Stimulated activated CD4-positive, alpha-beta T cell treated with anti-CD3 and anti-CD28 coated beads, Interleukin-15, amount 100 ng/mL, for 24 hours (primary cell): ENCODE measurements at regions not wholly inside any gene's neighbourhood (a gene's known extent, or its start where the extent isn't known, plus 50 kb on each side); places are given as distances from the start of the nearest gene placed in this dataset.

Source experiments
- DNase-seq: peaks from one replicate; pipeline ENCODE4 v3.0.0-alpha.2; 2020

DNA sequence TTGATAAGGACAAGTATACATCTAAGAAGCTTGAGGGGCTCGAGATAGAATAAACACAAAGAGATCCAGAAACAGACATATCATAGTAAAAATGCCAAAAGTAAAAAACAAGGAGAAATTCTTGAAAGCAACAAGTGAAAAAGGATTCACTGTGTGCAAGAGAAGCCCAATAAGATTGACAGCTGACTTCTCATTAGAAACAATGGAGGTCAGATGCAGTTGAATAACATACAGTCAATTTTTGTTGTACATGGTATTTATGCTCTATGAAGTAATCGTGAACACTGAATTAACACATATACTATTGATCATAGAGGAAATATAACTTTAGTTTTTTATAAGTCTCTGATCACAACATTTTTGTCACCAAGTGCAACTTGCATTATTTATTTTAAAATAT lies 982.8 kb upstream of the SORCS1 start:
- no peak for DNase-seq

DNA sequence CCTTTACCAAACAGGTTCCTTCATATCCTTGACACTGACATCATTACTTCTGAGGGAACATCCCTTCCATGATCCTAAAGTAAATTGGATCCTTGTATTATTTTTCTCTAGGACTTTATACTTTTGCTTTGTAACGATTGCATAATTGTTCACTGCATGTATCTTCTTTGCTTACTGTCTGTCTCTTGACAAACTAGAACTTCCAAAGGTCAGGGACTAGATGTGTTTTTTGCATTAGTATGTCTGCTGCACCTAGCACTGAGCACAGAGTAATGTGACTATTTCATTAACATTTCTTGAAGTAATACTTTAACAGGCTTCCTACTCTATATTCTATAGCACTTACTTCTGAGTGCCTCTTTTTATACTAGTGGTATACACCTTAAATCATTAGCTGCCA lies 976.6 kb upstream of the SORCS1 start:
- no peak for DNase-seq

DNA sequence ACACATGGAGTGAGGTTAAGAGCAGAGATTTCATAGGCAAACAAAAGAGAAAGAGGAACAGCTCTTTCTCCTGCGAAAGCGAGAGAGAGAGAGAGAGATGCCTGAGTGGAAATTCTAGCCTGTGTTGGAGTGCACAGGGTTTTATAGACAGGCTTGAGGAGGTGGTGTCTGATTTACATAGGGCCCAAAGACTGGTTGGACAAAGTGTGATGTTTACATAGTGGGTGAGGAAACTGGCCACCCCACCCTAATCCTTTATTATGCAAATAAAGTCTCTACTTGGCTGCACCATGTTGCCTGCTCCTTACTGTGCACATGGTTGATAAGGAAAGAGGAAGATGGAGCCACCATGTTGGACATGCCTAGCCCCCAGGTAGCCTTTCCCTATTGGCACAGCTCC lies 967.8 kb upstream of the SORCS1 start:
- no peak for DNase-seq

DNA sequence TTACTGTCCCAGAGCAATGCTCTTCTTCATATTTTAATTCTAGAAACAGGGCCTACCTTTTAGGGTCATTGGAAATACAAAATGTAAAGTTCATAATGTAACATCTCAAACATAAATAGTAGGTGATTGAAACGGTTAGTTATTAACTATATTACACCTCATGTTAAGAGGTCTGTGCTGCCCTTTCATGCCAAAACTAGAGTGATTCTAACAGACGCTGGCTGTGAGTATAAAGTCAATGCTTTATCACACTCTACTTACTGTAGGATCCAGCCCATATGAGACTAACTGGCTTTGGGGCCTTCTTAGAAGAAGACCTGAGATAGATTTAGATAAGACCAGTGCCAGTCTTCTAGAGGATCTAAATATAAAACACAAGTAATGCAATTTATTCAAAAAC lies 966.1 kb upstream of the SORCS1 start:
- DNase-seq: no peak

DNA sequence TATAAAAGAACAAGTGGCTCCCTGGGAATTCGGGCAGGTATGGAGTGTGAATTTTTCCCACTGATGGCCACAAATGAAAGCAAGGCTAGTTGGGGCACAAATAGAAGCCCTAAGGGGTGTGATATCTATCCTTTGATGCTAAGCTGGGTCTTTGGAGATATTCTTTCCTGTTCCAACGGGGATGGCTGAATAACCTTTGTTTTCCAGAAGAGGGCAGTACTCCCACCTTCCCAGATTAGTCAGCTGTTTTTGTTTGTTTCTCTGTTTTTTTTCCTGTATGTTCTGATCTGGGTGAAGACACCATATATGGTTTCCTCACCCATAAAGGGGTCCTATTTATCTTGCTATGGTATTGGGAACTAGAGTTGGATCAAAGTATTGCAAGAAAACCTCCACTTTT lies 947.7 kb upstream of the SORCS1 start:
- DNase-seq: no peak

DNA sequence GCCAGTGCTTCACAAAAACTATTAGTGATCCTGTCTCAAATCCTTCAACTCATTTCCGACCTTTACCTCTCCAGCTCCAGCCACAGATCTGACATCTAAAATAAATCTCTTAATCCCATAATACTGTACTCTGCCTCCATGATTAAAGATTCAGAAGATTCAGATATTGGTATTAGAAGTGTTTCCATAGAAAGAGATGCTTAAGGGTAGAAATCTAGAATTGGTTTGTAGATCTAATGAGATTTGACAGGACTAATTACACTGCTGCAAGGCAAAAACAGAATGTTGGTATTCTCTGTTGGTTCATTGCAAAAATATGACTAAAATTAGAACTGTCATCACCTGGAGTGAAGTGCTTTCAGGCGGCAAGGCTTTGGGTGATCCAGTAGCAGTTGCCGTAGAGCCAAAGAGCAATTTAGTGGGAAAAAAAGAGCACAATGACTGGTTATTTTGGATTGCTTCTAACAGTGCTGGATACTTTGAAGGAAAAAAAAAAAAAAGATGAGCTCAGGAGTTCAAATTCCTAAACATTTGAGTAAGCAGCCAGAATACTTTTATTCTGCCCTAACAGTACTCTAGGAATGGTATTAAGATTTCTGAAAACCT lies 940.1 kb upstream of the SORCS1 start:
- DNase-seq: no peak

DNA sequence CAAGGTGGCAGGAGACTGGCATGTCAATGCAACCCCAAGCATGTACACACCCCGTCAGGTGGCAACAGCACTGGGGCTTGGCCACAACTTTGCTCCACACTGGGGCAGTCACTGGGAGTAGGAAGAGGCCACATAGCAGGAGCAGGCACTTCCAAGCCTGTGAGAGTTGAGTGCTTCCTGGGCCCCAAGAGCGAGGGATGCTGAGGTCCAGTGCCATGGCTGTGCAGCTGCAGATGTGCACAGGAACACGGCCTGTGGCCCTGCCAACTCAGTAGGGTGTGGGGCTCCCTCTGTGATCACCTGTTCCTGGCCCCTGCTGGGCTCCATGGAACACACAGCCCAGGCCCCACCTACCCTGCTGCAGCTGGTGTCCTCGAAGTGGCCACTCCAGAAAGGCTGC lies 932.8 kb upstream of the SORCS1 start:
- no peak for DNase-seq

DNA sequence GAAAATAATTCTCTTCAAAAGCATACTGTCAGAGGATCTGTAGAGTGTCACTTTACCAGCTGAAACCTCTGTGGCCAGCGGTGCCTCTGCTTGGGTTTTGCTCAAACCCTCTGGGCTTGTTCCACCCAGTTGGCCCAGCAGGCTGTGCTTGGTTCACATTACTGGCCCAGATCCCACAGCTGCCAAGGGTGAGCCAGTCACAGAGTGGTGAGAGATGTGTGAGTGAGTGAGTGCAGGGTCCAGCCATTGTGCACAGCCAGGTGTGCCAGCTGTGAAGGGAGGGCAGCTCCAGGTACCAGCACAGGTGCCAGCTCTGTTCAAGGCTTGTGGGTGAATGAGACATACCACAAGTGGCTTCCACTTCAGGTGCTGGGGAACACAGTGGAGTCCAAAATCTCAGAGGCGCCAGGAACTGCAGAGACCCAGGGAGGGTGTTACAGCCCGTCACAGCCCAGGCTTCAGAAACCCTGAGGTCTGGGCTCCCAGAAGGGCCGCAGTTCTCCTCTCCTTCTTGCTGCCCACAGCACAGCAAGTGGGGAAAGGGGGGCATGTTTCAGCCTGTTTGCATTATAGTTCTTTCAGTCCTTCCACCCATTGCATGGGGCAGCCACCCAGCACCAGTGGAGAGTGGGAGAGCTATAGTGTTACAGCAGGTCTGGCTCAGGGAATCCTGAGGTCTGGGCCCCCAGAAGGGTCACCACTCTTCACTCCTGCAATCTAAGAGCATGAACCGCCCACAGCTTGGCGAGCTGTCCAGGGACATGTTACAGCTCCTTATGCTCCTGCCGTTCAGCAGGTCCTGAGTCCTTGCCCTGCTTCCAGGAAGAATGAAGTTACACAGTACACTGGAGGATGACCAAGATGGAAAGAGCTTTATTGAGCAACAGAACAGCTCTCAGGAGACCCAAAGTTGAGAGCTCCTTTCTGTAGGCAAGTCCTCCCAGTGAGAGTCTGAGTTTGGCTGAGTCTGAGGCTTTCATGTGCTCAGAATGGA lies 931.7 kb upstream of the SORCS1 start:
- no peak for DNase-seq

DNA sequence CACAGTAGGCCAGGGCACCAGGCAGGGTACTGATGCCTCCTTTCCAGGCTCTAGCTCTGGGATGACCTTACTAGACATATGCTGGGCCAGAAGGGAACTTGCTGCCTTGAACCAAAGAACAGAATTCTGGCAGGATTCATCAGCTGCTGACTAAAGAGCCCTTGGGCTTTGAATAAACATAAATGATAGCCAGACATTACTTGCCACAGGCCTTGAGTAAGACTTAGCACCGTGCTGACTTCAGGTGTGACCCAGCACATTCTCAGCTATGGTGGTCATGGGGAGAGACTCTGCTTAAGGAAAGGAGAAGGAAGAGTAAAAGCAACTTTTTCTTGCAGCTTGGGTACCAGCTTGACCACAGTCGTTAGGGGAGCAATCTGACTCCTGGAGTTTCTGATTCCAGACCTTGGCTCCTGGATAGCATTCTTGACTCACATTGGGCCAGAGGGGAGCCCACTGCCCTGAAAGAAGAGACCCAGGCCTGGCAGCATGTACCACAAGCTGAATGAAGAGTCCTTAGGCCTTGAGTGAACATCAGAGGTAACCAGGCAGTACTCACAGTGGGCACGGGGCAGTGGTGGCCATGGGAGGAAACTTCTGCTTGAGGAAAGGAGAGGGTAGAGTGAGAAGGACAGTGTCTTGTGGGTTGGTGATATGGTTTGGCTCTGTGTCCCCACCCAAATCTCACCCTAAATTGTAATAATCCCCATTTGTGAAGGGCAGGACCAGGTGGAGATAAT lies 926.1 kb upstream of the SORCS1 start:
- DNase-seq: no peak

DNA sequence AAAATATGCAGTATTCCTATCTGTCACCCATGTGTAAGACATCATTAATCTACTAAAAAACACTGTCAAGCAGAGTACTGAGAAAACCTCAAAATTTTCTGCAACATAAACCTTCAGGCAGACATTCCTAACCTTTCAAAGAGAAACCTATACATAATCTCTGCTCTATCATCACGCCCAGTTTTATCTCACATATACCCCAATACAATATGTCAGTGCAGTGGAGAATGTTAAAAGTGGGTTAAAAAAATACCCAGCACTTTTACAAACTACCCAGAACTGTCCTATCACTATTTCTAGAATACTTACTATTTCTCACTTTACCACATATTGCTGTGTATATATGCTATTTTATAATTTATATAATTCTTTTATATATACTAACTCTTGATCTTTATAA lies 922.0 kb upstream of the SORCS1 start:
- DNase-seq: no peak

DNA sequence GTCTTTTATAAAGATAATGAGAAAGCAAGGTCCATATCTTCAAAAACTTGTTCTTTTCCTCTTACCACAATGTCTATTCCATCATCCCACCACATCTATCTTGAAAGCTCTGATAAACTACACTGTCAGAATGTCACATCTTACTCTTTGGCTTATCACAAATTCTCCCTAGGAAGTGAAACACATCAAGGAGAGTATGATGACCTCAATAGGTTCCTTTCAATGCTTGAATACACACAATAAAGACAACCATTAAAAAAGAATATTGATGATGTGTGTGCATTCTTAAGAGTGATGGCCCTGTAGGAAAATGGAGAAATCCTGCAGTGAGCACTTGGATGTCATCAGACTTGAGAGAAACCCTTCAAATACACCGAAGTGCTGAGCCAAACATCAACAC lies 918.1 kb upstream of the SORCS1 start:
- DNase-seq: no peak

DNA sequence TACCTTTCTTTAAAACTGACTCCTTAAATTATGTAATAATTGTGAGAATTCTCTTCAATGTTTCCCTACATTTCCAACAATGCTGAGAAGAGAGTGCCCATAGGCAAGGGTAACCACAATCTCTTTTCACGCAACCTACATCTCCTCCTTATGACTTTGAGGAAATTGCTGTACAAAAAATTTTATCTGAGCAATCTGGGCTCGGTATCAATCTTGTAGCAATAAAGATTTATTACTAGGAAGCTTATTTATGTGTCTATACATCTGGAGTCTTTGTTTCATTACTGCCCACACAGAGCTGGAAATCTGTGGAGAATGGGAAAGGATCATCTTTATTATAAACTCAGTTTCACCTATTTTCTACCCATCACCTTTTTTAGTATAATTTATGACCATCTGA lies 913.8 kb upstream of the SORCS1 start:
- no peak for DNase-seq

DNA sequence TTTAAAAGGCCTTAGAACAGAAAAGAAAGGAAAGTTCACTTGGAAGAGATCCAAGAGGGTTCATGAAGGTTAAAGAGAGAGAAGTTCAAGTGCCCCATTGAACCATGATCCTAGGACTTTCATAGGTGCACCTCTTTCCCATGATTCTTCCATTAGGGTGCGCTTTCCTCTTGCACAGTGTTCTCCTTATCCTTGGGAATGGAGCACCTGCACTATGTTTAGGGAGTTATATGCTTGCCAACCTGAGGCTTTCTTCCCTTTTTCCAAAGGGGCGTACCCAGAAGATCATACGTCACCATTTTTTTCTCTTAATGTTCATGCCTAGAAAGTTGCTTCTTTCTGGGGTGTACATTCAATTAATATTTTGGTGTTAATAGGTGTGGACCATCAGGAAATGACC lies 908.0 kb upstream of the SORCS1 start:
- no peak for DNase-seq

DNA sequence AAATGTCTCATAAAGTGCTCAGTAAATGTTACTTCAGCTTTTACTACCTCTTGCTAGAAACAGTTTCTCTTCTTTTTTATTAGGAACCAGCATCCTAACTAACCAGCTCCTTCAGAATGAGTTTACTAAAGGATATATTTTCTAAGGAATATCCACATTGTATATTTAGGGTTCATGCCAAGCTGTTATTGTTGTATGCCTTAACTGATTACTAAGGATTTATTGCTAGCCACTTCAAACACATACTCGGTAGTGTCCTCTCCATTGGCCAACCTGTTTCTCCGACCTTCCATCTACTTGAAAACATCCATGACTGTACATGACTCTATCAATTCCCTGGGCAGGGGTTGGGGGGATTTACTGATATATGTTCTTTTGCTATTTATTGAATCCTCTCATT lies 906.3 kb upstream of the SORCS1 start:
- DNase-seq: no peak

DNA sequence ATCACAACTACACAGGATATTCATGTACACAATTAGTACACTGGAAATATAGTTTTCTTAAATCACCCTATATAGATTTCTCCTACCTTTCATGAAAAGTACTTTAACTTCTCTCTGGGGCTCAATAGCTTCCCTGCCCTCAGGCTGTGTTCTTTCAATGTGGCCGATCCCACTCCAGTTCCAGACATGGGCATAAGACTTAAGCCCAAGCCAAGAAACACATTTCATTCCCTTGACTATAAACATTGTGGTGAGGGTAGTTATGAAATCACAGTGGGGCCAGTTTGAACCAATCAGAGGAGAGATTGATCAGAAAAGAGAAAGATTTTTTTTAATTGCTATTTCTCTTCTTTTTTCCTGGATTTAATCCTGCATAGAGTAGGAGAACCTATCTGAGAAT lies 904.6 kb upstream of the SORCS1 start:
- DNase-seq: no peak

DNA sequence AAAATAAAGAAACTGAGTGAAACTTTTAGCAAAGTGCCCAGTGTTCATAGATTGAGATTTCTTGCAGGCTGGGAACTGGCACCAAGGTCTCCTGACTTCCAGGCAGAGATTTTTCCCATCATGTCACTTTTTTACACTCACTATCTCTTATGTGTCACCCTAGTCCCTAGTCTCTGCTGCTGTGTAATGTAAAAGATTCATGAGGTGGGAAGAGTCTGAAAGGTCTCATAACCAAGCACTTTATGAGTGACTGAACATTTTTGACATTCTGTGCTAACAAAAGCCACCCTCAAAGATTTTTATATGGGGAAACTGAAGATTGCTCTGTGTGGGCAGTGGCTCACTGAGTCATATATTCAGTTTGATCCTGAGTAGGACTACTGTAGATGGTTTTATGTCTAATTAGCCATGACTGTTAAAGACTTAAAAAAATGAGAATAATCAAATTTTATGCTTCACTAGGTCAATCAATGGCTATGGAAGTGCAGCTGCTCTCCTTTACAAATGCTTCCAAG lies 900.3 kb upstream of the SORCS1 start:
- DNase-seq: no peak

DNA sequence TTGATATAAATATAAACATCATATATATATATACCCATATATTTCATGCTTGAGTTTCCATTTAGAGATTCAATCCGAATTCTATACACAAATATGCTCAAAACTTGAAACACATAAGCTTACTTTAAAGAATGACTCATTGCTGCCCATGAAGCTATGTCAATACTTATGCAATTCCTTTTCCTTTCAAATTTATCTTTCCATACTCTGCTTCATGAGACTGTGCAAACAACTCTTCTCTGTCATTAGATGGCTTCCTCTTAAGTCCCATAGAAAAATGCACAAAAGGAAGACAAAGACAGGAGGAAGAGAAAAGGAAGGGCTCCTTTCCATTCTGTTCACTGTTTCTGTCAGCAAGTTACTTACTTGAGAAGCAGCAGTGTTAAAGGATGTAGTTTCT lies 895.7 kb upstream of the SORCS1 start:
- no peak for DNase-seq

DNA sequence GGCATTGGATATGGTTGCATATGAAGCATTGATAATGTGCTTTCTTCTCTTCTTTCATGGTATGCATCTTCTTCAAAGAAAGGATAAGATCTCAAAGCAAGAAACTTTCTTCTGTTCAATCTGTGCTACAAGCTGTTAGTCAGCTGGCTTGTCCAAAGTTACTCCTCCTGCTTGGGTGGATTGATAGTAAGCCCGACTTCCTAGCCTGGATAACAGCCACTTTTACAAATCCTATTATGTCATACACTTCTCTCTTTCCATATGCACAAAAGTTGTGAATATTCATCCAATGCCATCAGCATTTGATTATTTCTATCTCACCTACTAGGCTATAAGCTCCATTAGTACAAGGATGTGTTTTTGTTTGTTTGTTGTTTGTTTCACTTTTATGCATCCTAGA lies 891.0 kb upstream of the SORCS1 start:
- DNase-seq: no peak

DNA sequence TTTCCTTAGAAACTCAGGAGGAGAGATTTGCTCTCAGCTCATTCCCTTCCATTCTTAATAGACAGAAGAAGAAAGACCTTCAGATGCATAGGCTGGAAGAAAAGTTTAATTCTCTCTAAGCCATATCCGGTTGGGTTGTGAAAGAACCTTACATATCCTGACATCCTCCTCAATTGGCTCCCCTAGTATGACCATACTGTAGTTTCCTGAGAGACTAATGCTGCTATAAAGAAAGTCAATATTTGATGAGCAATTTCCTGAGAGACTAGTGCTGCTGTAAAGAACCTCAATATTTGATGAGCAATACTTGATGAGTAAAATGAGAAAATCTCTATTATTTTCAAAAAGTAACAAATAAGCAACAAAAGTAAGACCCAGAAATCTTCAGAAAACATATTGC lies 888.5 kb upstream of the SORCS1 start:
- no peak for DNase-seq

DNA sequence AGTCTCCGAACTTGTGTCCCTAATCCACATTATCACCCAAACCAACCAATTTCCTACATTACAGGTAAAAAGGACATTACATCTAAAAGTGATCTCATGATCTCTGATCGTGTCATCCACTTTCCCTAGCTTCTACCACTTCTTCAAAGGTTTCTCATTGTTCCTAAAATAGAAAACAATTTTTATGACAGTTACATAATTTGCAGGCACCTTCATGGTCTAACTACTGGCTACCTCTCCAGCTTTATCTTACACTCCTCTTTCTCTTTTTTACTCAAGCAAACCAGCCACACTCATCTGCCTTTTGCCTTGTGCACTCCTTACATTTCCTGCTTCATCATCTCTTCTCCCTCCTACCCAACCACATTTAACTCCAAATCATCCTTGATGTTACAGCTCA lies 886.7 kb upstream of the SORCS1 start:
- no peak for DNase-seq

DNA sequence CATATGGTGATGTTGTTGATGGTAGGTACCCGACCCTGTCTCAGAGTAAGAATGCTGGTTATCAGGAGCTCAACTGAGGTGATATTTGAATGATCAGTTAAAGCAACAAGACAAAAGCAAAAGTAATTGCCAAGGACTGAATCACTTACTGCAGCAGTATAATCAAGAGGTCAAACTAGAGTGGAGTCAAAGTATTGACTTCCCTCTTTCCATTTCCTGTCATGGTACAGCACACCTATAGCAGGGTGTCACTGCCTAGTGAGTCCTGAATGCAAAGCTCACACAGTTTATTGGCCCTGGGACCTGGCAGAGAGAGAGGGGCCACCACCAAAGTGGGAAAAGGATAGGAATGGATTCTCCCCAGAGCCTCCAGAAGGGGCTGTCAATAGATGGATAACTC lies 886.1 kb upstream of the SORCS1 start:
- DNase-seq: no peak

DNA sequence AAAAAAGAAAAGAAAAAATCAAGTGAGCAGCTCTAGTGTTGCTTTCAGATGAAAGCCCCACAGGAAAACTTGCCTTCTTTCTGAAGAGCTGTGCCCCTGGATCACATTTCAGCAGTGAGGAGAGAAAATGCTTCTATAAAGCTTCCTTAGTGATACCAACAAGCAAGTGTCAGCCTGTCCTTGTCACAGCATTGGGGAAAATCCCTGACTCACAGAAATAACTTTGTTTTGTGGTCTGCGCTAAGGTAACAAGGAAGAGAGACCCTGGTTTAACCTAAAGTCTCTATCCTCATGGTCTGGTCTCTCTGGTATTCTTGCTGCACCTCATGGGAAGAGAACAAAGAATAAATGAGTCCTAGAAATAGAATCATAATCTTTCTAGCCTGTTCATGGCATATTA lies 885.2 kb upstream of the SORCS1 start:
- no peak for DNase-seq

DNA sequence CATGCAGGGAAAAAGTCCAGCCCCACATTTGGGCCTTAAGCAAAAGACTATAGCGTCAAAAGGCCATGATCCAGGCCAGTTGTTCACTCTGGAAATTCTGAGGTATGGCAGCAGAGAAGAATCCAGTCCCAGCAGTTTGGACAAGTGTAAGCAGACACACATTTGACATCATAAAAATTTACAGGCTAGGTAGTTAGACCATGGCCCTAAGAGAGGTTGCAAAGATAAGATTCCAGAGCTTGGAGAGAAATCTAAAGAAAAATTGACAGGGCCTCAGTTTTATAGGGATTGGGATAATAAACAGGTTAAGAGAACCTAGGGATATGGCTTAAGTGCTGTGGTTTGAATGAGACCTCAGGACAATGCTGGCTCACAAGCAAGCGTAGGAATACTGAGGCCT lies 884.4 kb upstream of the SORCS1 start:
- DNase-seq: no peak
